Activated effector memory CD4-positive, alpha-beta T cell treated with anti-CD3 and anti-CD28 coated beads, Interleukin-2, amount 50 U/mL, for 16 hours (primary cell): ENCODE measurements at regions not wholly inside any gene's neighbourhood (a gene's known extent, or its start where the extent isn't known, plus 50 kb on each side); places are given as distances from the start of the nearest gene placed in this dataset.

ENCODE experiments used
- DNase-seq: peaks from one replicate; pipeline ENCODE4 v3.0.0-alpha.2; 2020

- DNase-seq = no peak
Measured at GRCh38 chr4:24033626-24034025, 143.8 kb upstream of the PPARGC1A start.

GRCh38 chr4:24032371-24032989 lies 142.6 kb upstream of the PPARGC1A start:
- DNase-seq = no peak

GRCh38 chr4:24026596-24026995 lies 136.7 kb upstream of the PPARGC1A start:
- DNase-seq = no peak

- DNase-seq = no peak
Measured at GRCh38 chr4:24024605-24025004, 134.8 kb upstream of the PPARGC1A start.

- DNase-seq = no peak
Measured at GRCh38 chr4:24024157-24024556, 134.3 kb upstream of the PPARGC1A start.

- no peak for DNase-seq
Measured at GRCh38 chr4:24015782-24016181, 125.9 kb upstream of the PPARGC1A start.

GRCh38 chr4:24013668-24014422 lies 124.0 kb upstream of the PPARGC1A start:
- no peak for DNase-seq

- DNase-seq = no peak
Measured at GRCh38 chr4:24010994-24011393, 121.1 kb upstream of the PPARGC1A start.

- DNase-seq = no peak
Measured at GRCh38 chr4:24010573-24010972, 120.7 kb upstream of the PPARGC1A start.

GRCh38 chr4:24007860-24008261 lies 118.0 kb upstream of the PPARGC1A start:
- DNase-seq = no peak

GRCh38 chr4:24006269-24006668 lies 116.4 kb upstream of the PPARGC1A start:
- DNase-seq = no peak

GRCh38 chr4:24003926-24004325 lies 114.1 kb upstream of the PPARGC1A start:
- no peak for DNase-seq

GRCh38 chr4:24003496-24003895 lies 113.6 kb upstream of the PPARGC1A start:
- no peak for DNase-seq

GRCh38 chr4:24002330-24002966 lies 112.6 kb upstream of the PPARGC1A start:
- DNase-seq = no peak

- no peak for DNase-seq
Measured at GRCh38 chr4:24001486-24002329, 111.9 kb upstream of the PPARGC1A start.

GRCh38 chr4:24000470-24000831 lies 110.6 kb upstream of the PPARGC1A start:
- no peak for DNase-seq

GRCh38 chr4:23999714-24000469 lies 110.0 kb upstream of the PPARGC1A start:
- DNase-seq = no peak

- no peak for DNase-seq
Measured at GRCh38 chr4:23993373-23993772, 103.5 kb upstream of the PPARGC1A start.

GRCh38 chr4:23991444-23991843 lies 101.6 kb upstream of the PPARGC1A start:
- DNase-seq = no peak

GRCh38 chr4:23986270-23986669 lies 96.4 kb upstream of the PPARGC1A start:
- no peak for DNase-seq

GRCh38 chr4:23981328-23981727 lies 91.5 kb upstream of the PPARGC1A start:
- no peak for DNase-seq

- DNase-seq = no peak
Measured at GRCh38 chr4:23979534-23979933, 89.7 kb upstream of the PPARGC1A start.

- DNase-seq = no peak
Measured at GRCh38 chr4:23978002-23978401, 88.2 kb upstream of the PPARGC1A start.
